Peyer's patch (tissue), 4 donors: ENCODE measurements at regions not wholly inside any gene's neighbourhood (a gene's known extent, or its start where the extent isn't known, plus 50 kb on each side); places are given as distances from the start of the nearest gene placed in this dataset.

Experiments
- POLR2A ChIP-seq, 2 donors: fragments of 450-650 bp; IDR thresholded peaks; one replicate each; pipeline ENCODE4 v1.5.1; 2017; ENCODE audit warnings: antibody characterized with exemption in 2 of 2, mild to moderate bottlenecking in 2 of 2, moderate library complexity in 2 of 2
- TF ChIP-seq, protein P1 (sequence below), 6 experiments: fragments of 450-650 bp in 4 of 6; fragments of 200-600 bp in 2 of 6; sonication (generic) in 1 of 6; IDR thresholded peaks; one replicate each; pipeline ENCODE4 v1.5.1; 2017 to 2019; ENCODE audit warnings: antibody characterized with exemption in 6 of 6, mild to moderate bottlenecking in 3 of 6, moderate library complexity in 1 of 6

DNA sequence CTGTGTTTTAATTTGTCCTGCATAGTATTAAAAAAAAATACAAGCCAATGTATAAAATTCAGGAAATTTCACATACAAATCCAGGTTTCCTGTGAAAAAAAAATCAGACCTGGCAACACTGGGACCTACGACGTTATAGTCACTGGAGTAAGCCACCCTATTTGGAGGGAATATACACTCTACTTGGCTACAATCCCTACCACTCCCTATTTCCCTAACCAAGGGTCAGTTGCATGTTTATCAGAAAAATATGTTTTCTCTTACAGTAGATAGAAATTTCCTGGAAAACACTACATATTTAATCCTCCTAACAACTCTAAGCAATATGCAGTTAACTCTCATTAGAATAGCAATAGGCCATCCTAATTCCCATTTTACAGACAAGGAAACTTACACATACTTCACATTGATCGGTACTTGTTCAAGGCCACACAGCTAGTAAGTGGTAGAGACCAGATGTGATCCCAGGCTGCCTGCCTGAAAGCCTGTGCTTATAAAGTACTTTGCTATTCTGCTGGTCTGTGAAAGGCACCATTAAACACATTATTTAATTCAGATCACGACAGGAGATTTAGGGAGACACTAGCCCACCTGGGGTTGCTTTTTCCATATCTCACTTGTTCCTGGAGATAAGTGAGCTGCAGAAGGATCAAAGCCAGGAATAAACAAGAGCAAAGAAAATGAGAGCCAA, 70.8 kb downstream of the MFAP3 start:
- TF ChIP-seq, protein P1, sequence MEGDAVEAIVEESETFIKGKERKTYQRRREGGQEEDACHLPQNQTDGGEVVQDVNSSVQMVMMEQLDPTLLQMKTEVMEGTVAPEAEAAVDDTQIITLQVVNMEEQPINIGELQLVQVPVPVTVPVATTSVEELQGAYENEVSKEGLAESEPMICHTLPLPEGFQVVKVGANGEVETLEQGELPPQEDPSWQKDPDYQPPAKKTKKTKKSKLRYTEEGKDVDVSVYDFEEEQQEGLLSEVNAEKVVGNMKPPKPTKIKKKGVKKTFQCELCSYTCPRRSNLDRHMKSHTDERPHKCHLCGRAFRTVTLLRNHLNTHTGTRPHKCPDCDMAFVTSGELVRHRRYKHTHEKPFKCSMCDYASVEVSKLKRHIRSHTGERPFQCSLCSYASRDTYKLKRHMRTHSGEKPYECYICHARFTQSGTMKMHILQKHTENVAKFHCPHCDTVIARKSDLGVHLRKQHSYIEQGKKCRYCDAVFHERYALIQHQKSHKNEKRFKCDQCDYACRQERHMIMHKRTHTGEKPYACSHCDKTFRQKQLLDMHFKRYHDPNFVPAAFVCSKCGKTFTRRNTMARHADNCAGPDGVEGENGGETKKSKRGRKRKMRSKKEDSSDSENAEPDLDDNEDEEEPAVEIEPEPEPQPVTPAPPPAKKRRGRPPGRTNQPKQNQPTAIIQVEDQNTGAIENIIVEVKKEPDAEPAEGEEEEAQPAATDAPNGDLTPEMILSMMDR (IDR thresholded peaks at IDR 0.05) = no peak
- TF ChIP-seq POLR2A (IDR thresholded peaks at IDR 0.05) = no peak
